ENCODE measurements at regions not wholly inside any gene's neighbourhood (a gene's known extent, or its start where the extent isn't known, plus 50 kb on each side); places are given as distances from the start of the nearest gene placed in this dataset.

DNA sequence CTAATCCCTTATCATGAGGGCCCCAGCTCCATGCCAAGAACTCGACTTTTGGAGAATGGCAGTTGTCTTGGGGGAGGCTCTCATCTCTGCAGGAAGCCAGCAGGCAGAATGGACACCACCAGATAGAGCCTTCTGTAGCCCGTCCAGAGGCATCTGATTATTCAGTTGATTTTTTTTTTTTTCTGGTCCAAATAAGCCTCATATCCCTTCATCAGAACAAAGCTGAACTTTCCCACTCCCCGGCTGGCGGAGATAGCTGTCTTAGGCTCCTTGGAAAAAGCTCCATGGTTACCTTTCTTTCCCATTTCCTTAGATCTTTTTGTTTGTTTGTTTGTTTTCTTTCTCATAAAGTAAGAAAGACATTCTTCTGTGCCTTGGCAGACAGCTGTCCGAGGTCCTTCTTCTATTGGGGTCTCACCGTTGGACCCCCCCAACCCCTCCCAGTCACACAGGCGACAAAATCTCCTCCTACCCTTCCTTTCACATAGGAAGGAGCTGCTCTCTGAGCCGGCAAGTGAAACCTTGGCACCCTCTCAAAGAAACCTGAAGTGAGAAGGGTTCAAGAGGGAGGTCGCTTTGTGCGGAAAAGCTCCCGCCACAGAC, 278.5 kb downstream of the RPS6KC1 start:
- no peaks in the 10 kb centered on the region for H3K9me1 ChIP-seq (ENCODE audit: control insufficient read depth, extremely low read depth, insufficient read depth, low read length)
- TF ChIP-seq, protein P1, sequence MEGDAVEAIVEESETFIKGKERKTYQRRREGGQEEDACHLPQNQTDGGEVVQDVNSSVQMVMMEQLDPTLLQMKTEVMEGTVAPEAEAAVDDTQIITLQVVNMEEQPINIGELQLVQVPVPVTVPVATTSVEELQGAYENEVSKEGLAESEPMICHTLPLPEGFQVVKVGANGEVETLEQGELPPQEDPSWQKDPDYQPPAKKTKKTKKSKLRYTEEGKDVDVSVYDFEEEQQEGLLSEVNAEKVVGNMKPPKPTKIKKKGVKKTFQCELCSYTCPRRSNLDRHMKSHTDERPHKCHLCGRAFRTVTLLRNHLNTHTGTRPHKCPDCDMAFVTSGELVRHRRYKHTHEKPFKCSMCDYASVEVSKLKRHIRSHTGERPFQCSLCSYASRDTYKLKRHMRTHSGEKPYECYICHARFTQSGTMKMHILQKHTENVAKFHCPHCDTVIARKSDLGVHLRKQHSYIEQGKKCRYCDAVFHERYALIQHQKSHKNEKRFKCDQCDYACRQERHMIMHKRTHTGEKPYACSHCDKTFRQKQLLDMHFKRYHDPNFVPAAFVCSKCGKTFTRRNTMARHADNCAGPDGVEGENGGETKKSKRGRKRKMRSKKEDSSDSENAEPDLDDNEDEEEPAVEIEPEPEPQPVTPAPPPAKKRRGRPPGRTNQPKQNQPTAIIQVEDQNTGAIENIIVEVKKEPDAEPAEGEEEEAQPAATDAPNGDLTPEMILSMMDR (optimal IDR thresholded peaks at IDR 0.05 in 1 of 3, IDR thresholded peaks at IDR 0.05 in 1 of 3, conservative IDR thresholded peaks at IDR 0.05 in 1 of 3; ENCODE audit: extremely low read depth in 1 of 3, insufficient read depth in 2 of 3, low read length in 3 of 3): no peak
- no peak for TF ChIP-seq EZH2 (IDR thresholded peaks at IDR 0.05; ENCODE audit: low read length)
- H2AFZ ChIP-seq (ENCODE audit: control insufficient read depth, low read length): no peak overlapping the region
- dilution Hi-C loops (cut with MboI; ENCODE audit: extremely low pct_ligation_motif_present, low sequenced_read_pairs): no loop called here
- no peak overlapping the region for H3K4me2 ChIP-seq (ENCODE audit: control insufficient read depth, extremely low read depth, insufficient read depth, low read depth, low read length)
- no peak for DNase-seq (ENCODE audit: low read depth, low spot score)
- no peak for FAIRE-seq
- no peak overlapping the region for H3K27ac ChIP-seq (ENCODE audit: control insufficient read depth, insufficient read depth, low read length)
- no peaks in the 10 kb centered on the region for H3K36me3 ChIP-seq (ENCODE audit: control insufficient read depth in 2 of 2, extremely low read depth in 1 of 2, insufficient read depth in 2 of 2, low read length in 2 of 2)
- no peak overlapping the region for H3K9ac ChIP-seq (ENCODE audit: control insufficient read depth, extremely low read depth, insufficient read depth, low read length)
- no peaks in the 10 kb centered on the region for H3K27me3 ChIP-seq (ENCODE audit: control insufficient read depth, extremely low read depth, insufficient read depth, low read length)
- H4K20me1 ChIP-seq (ENCODE audit: control insufficient read depth, extremely low read depth, insufficient read depth, low read length): no peaks in the 10 kb centered on the region
- peaks cover 6% of the 10 kb centered on the region for H3K4me1 ChIP-seq (ENCODE audit: control insufficient read depth, extremely low read depth, insufficient read depth, low read length)
- H3K9me3 ChIP-seq (ENCODE audit: control insufficient read depth, low read depth, low read length): no peaks in the 10 kb centered on the region
- no peaks in the 10 kb centered on the region for H3K79me2 ChIP-seq (ENCODE audit: control insufficient read depth, insufficient read depth, low read length)
- H3K4me3 ChIP-seq (ENCODE audit: control insufficient read depth in 2 of 3, extremely low read depth in 1 of 3, insufficient read depth in 2 of 3, low read depth in 1 of 3, low read length in 3 of 3): no peak overlapping the region

DNA sequence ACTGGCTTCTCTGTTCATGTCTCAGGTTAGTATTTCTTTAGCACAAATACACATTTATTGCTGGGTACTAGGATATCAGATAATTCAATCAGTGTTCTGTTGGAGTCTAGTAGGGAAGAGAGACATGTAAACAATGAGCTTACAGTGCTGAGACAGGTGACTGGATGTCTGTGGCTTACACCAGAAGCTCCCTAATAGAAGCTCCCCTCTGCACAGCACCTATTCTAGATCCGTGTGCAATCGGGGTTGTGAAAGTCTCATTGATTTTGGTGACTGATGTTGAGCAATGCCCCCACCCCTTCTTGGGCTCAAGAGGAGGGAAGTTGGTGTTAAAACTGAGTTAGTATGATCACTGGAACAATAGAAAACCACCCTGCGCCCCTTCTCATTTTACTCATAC, 279.2 kb downstream of the RPS6KC1 start:
- no peak overlapping the region for H3K4me3 ChIP-seq (ENCODE audit: control insufficient read depth in 2 of 3, extremely low read depth in 1 of 3, insufficient read depth in 2 of 3, low read depth in 1 of 3, low read length in 3 of 3)
- no peak overlapping the region for H3K4me2 ChIP-seq (ENCODE audit: control insufficient read depth, extremely low read depth, insufficient read depth, low read depth, low read length)
- no peaks in the 10 kb centered on the region for H3K9me1 ChIP-seq (ENCODE audit: control insufficient read depth, extremely low read depth, insufficient read depth, low read length)
- H3K4me1 ChIP-seq (ENCODE audit: control insufficient read depth, extremely low read depth, insufficient read depth, low read length): peaks cover 6% of the 10 kb centered on the region
- no peaks in the 10 kb centered on the region for H3K36me3 ChIP-seq (ENCODE audit: control insufficient read depth in 2 of 2, extremely low read depth in 1 of 2, insufficient read depth in 2 of 2, low read length in 2 of 2)
- no peaks in the 10 kb centered on the region for H3K9me3 ChIP-seq (ENCODE audit: control insufficient read depth, low read depth, low read length)
- no peak for FAIRE-seq
- no peak overlapping the region for H3K27ac ChIP-seq (ENCODE audit: control insufficient read depth, insufficient read depth, low read length)
- TF ChIP-seq EZH2 (IDR thresholded peaks at IDR 0.05; ENCODE audit: low read length): no peak
- TF ChIP-seq, protein P1 (optimal IDR thresholded peaks at IDR 0.05 in 1 of 3, IDR thresholded peaks at IDR 0.05 in 1 of 3, conservative IDR thresholded peaks at IDR 0.05 in 1 of 3; ENCODE audit: extremely low read depth in 1 of 3, insufficient read depth in 2 of 3, low read length in 3 of 3): no peak
- H3K9ac ChIP-seq (ENCODE audit: control insufficient read depth, extremely low read depth, insufficient read depth, low read length): no peak overlapping the region
- no peaks in the 10 kb centered on the region for H4K20me1 ChIP-seq (ENCODE audit: control insufficient read depth, extremely low read depth, insufficient read depth, low read length)
- no peaks in the 10 kb centered on the region for H3K27me3 ChIP-seq (ENCODE audit: control insufficient read depth, extremely low read depth, insufficient read depth, low read length)
- no peak overlapping the region for H2AFZ ChIP-seq (ENCODE audit: control insufficient read depth, low read length)
- H3K79me2 ChIP-seq (ENCODE audit: control insufficient read depth, insufficient read depth, low read length): no peaks in the 10 kb centered on the region
- dilution Hi-C loops (cut with MboI; ENCODE audit: extremely low pct_ligation_motif_present, low sequenced_read_pairs): no loop called here
- no peak for DNase-seq (ENCODE audit: low read depth, low spot score)
